ENCODE measurements at regions not wholly inside any gene's neighbourhood (a gene's known extent, or its start where the extent isn't known, plus 50 kb on each side); places are given as distances from the start of the nearest gene placed in this dataset.

GRCh38 chr1:194698908-194699318 is 1512.5 kb upstream of the B3GALT2 start:
- no peak overlapping the region for H3K4me2 ChIP-seq (ENCODE audit: low read length)
- no peak overlapping the region for H3K4me3 ChIP-seq (ENCODE audit: low read length)
- H3K27me3 ChIP-seq (ENCODE audit: control insufficient read depth, low read length) = no peaks in the 10 kb centered on the region
- H3K9me3 ChIP-seq (ENCODE audit: control insufficient read depth, insufficient read depth, low read length) = no peaks in the 10 kb centered on the region
- TF ChIP-seq EZH2phosphoT487 (IDR thresholded peaks at IDR 0.05; ENCODE audit: borderline replicate concordance, low read length) = no peak
- TF ChIP-seq, protein P1, sequence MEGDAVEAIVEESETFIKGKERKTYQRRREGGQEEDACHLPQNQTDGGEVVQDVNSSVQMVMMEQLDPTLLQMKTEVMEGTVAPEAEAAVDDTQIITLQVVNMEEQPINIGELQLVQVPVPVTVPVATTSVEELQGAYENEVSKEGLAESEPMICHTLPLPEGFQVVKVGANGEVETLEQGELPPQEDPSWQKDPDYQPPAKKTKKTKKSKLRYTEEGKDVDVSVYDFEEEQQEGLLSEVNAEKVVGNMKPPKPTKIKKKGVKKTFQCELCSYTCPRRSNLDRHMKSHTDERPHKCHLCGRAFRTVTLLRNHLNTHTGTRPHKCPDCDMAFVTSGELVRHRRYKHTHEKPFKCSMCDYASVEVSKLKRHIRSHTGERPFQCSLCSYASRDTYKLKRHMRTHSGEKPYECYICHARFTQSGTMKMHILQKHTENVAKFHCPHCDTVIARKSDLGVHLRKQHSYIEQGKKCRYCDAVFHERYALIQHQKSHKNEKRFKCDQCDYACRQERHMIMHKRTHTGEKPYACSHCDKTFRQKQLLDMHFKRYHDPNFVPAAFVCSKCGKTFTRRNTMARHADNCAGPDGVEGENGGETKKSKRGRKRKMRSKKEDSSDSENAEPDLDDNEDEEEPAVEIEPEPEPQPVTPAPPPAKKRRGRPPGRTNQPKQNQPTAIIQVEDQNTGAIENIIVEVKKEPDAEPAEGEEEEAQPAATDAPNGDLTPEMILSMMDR (IDR thresholded peaks at IDR 0.05; ENCODE audit: low read depth, low read length, poor library complexity, severe bottlenecking) = no peak
- H3K4me1 ChIP-seq (ENCODE audit: control insufficient read depth, low read length) = no peaks in the 10 kb centered on the region
- H3F3A ChIP-seq (ENCODE audit: control insufficient read depth, insufficient read depth) = no peaks in the 10 kb centered on the region
- H3K36me3 ChIP-seq (ENCODE audit: control insufficient read depth, low read length) = no peaks in the 10 kb centered on the region
- no peaks in the 10 kb centered on the region for H3K79me2 ChIP-seq (ENCODE audit: control insufficient read depth, low read length)
- H3K9me2 ChIP-seq (replicated peaks; ENCODE audit: control insufficient read depth, low read length) = no peaks in the 10 kb centered on the region
- H4K20me1 ChIP-seq (ENCODE audit: control insufficient read depth, insufficient read depth, low read depth, low read length) = no peaks in the 10 kb centered on the region
- no peak overlapping the region for H3K27ac ChIP-seq (ENCODE audit: low read depth, low read length)

- Histone ChIP-seq H3K79me2 (ENCODE audit: control insufficient read depth, low read length) (no peaks in the 10 kb centered on the region), H3K4me3 (ENCODE audit: low read length) (no peak overlapping the region), H3K36me3 (ENCODE audit: control insufficient read depth, low read length) (no peaks in the 10 kb centered on the region), H3K27me3 (ENCODE audit: control insufficient read depth, low read length) (no peaks in the 10 kb centered on the region), H3F3A (ENCODE audit: control insufficient read depth, insufficient read depth) (no peaks in the 10 kb centered on the region), H3K9me3 (ENCODE audit: control insufficient read depth, insufficient read depth, low read length) (no peaks in the 10 kb centered on the region), H3K27ac (ENCODE audit: low read depth, low read length) (no peak overlapping the region), H3K4me1 (ENCODE audit: control insufficient read depth, low read length) (no peaks in the 10 kb centered on the region), H3K4me2 (ENCODE audit: low read length) (no peak overlapping the region), H3K9me2 (replicated peaks; ENCODE audit: control insufficient read depth, low read length) (no peaks in the 10 kb centered on the region), H4K20me1 (ENCODE audit: control insufficient read depth, insufficient read depth, low read depth, low read length) (no peaks in the 10 kb centered on the region)
- TF ChIP-seq, protein P1 (IDR thresholded peaks at IDR 0.05; ENCODE audit: low read depth, low read length, poor library complexity, severe bottlenecking) = no peak
- TF ChIP-seq EZH2phosphoT487 (IDR thresholded peaks at IDR 0.05; ENCODE audit: borderline replicate concordance, low read length) = no peak
These were observed 1506.8 kb upstream of the B3GALT2 start for GRCh38 chr1:194693244-194693643.

DNA sequence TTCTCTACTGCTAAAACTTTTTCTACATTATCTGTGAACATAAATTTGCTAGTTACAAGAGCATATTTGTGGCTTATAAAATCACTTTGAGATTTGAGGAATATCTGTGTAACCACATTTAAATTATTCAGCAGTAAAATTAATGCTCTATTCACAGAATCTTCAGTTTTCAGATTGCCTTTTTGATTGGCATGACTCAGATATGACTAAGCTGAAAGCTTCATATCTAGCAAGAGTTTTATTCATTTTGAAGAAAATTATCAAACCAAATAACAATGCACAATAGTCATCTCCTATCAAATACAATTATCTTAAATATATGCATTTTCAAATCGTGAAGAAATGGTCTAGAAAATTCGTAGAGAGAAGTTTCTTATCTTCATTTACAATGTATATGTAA is 1498.2 kb upstream of the B3GALT2 start:
- no peaks in the 10 kb centered on the region for H4K20me1 ChIP-seq (ENCODE audit: control insufficient read depth, insufficient read depth, low read depth, low read length)
- no peak overlapping the region for H3K27ac ChIP-seq (ENCODE audit: low read depth, low read length)
- no peaks in the 10 kb centered on the region for H3F3A ChIP-seq (ENCODE audit: control insufficient read depth, insufficient read depth)
- no peaks in the 10 kb centered on the region for H3K27me3 ChIP-seq (ENCODE audit: control insufficient read depth, low read length)
- no peaks in the 10 kb centered on the region for H3K4me1 ChIP-seq (ENCODE audit: control insufficient read depth, low read length)
- no peaks in the 10 kb centered on the region for H3K9me2 ChIP-seq (replicated peaks; ENCODE audit: control insufficient read depth, low read length)
- no peak overlapping the region for H3K4me3 ChIP-seq (ENCODE audit: low read length)
- no peaks in the 10 kb centered on the region for H3K79me2 ChIP-seq (ENCODE audit: control insufficient read depth, low read length)
- H3K4me2 ChIP-seq (ENCODE audit: low read length) = no peak overlapping the region
- H3K36me3 ChIP-seq (ENCODE audit: control insufficient read depth, low read length) = no peaks in the 10 kb centered on the region
- no peaks in the 10 kb centered on the region for H3K9me3 ChIP-seq (ENCODE audit: control insufficient read depth, insufficient read depth, low read length)
- TF ChIP-seq, protein P1 (IDR thresholded peaks at IDR 0.05; ENCODE audit: low read depth, low read length, poor library complexity, severe bottlenecking) = no peak
- TF ChIP-seq EZH2phosphoT487 (IDR thresholded peaks at IDR 0.05; ENCODE audit: borderline replicate concordance, low read length) = no peak

DNA sequence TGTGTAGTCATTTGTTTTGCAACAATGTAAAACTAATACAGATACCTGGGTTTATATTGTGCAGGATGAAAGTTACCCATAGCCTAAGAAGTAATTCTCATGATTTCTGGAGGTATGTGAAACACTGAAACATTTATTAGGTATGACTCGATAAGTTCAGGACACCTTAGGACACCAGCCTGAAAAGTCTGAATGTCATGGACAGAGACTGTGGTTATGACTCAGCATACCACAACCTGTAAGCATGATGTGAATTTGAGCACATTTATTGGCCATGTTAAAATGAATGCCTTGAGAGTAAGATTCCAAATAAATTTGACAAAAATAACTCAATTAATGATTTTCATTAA is 1471.7 kb upstream of the B3GALT2 start:
- Histone ChIP-seq H3K9me3 (ENCODE audit: control insufficient read depth, insufficient read depth, low read length) (no peaks in the 10 kb centered on the region), H3K4me2 (ENCODE audit: low read length) (no peak overlapping the region), H3K27me3 (ENCODE audit: control insufficient read depth, low read length) (no peaks in the 10 kb centered on the region), H3K79me2 (ENCODE audit: control insufficient read depth, low read length) (no peaks in the 10 kb centered on the region), H3K4me1 (ENCODE audit: control insufficient read depth, low read length) (no peaks in the 10 kb centered on the region), H3K4me3 (ENCODE audit: low read length) (no peak overlapping the region), H4K20me1 (ENCODE audit: control insufficient read depth, insufficient read depth, low read depth, low read length) (no peaks in the 10 kb centered on the region), H3K36me3 (ENCODE audit: control insufficient read depth, low read length) (no peaks in the 10 kb centered on the region), H3F3A (ENCODE audit: control insufficient read depth, insufficient read depth) (no peaks in the 10 kb centered on the region), H3K27ac (ENCODE audit: low read depth, low read length) (no peak overlapping the region), H3K9me2 (replicated peaks; ENCODE audit: control insufficient read depth, low read length) (no peaks in the 10 kb centered on the region)
- TF ChIP-seq EZH2phosphoT487 (IDR thresholded peaks at IDR 0.05; ENCODE audit: borderline replicate concordance, low read length) = no peak
- TF ChIP-seq, protein P1 (IDR thresholded peaks at IDR 0.05; ENCODE audit: low read depth, low read length, poor library complexity, severe bottlenecking) = no peak
